M059J (cell line): ENCODE measurements at regions not wholly inside any gene's neighbourhood (a gene's known extent, or its start where the extent isn't known, plus 50 kb on each side); places are given as distances from the start of the nearest gene placed in this dataset.

Experiments
- DNase-seq: peaks from one replicate; pipeline ENCODE4 v3.0.0-alpha.2; 2012; ENCODE audit warnings: low read depth

DNA sequence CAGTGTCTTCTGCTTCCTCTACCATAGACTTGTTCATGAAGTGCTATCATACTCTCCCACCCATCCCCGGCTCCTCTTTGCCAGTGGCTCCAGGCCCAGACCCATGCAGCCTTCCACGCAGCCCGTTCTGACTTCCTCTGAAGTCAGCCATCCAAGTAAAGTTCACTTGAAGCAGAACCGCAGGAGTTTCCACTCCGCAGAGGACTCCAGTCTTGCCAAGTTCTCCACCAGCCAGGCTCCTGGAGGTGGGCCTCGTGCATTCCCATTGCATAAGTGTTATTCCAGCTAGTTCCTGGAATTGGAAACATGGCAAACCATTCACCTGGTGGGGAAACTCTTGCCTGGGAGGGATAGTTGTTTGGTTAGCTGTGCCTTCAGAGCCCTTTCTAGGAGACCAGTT lies 185.1 kb downstream of the PLPP3 start:
- no peak for DNase-seq

DNA sequence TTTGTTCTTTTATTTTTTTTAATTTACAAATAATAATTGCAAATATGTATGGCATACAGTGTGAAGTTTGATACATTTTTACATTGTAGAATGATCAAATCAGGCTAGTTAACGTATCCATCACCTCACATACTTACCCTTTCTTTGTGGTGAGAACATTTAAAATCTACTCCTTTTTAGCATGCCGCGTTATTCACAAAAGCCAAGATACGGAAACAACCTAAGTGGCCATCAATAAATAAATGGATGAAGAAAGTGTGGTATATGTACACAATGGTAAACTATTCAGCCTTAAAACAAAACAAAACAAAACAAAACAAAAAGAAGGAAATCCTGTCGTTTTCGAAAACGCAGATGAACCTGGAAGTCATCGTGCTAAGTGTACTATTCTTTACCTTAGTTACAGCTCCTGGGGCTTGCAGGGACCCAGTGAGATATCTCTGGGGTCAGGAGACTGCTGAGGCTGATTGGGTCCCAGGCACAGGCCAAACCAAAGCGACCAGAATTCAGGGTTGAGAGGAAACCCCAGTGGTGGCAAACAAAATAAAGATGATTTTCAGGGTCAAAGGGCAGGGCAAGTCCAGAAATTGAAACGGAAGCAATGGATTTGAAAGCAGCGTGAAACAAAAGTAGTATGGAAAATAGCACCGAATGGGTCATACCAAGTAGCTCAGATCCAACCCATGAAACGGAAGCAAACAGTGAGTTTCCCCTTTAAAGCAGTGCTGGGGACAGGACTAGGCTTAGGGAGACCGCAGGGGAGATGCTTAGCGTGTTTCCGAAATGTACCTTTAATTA lies 188.2 kb downstream of the PLPP3 start:
- no peak for DNase-seq

DNA sequence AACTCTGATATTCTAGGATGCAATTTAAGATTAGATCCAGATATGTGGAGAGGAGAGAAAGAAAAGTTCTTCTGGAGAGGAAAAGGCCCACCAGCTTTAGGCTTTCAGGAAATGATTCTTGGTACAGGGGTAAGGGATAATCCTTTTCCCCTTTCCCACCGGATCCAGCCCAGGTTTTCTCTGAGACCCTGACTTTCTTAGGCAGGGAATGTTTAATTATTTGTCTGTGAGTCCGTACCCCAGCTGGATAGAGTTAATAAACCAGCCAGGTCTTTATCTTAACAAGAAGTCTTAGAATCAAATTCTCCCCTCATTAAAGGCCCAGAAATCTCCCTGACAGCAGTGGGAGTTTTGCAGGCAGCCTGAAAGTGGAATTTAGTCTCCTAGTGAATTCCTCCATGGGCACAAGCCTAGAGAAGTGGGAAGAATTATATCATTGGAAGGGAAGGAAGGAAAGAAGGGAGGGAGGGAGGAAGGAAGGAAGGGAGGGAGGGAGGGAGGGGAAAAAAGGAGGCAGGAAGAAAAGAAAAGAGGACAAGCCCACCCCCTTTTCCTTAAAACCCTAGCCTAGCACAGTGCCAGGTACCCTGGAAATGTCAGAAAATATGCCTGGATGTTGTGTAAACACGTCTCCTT lies 189.0 kb downstream of the PLPP3 start:
- DNase-seq = no peak

DNA sequence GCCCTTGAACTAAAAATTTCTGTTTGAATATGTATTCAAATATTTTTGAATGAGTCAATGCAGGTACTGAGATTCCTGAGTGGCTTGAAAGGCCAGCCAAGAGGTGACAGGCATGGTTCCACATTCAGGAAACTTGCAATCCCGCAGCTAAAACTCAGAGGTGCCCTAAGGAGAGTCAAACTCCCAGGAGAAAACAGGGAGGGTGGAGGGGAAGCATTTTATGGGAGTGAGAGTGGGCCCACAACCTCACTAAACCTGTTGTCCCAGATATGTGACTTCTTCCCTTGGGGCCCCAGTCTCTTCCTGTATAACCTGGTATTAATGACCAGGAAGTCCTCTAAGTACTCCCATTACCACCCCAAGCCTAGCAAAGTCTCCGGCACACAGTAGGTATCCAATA lies 189.6 kb downstream of the PLPP3 start:
- no peak for DNase-seq

DNA sequence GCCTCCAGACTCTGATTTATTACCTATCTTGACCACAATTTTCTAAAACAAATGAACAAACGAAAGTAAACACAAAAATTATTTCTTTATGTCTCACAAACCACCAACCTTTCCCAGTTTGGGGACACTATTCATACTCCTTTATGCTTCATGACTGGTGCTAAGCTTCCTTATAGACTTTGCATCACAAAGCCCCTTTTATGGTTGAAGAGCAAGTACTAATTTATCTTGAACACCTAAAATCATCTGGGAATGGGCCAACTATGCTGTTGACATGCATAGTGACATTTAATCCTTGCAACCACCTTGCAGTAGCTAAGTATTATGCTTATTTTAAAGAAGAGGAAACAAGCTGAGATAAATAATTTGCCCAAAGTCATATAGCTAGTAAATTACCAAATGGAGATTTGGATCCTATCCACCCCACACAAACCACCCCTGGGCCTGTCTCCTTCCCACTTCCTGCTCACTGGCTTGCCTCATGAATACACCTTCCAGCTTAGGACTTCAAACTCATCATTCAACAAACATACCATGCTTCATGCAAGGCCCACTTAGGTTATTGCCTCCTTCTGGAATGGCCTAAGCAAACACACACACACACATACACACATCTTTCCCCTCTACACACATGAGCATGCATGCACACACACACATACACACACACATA lies 192.2 kb downstream of the PLPP3 start:
- DNase-seq = peak; percentile 67

DNA sequence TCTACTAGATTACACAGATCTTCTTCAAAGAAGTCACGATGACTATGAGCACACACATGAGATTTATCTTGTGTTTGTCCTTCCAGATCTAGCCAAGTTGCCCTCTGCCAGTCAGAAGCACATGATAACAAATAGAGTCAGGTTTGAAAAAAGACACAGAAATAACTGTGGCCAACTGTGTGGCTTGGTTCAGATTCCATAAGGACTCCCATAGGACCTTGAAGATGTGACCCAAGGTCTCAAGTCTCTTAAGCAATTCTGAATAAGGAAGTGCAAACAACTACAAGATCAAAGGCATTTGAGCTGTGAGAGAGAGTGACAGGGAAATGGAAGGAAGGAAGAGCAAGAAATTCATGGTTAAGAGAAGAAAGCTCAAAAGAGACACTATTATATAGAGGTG lies 194.0 kb downstream of the PLPP3 start:
- DNase-seq = no peak

DNA sequence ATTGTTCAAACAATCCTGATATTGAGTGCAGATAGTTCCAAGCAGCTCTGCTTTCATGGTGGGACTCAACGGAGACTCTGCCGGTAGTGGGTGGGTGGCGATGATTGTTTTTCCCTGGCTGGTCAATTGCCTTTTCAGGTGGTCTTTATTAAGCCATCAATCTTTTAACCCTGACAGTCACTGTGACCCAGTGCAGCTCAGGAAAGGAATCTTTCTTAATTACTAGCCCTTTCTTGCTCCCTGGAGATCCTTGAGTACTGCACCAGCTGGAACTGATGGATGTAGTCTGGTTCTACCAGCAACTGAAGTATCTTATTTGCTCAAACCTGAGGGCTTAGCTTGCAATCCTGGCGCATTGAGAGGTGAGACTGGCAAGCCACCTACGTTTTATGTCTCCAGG lies 196.4 kb downstream of the PLPP3 start:
- DNase-seq = no peak

DNA sequence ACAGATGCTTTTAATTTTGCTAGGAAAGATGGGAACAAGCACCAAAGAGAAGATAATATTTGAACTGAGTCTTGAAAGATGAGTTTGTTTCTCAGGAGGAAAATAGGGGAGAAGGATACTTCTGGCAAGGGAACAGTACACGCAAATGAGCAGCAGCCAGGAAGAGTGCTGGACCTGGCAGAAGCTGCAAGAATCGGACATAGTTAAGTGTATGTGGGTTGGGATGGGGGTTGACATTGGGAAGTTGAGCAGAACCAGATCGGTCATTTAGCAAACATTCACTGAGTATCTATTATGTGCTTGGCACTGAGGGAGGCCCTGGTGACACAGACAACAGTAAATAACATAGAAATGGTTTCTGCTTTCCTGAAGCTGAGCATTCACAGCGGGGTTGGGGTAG lies 198.8 kb downstream of the PLPP3 start:
- DNase-seq = no peak

DNA sequence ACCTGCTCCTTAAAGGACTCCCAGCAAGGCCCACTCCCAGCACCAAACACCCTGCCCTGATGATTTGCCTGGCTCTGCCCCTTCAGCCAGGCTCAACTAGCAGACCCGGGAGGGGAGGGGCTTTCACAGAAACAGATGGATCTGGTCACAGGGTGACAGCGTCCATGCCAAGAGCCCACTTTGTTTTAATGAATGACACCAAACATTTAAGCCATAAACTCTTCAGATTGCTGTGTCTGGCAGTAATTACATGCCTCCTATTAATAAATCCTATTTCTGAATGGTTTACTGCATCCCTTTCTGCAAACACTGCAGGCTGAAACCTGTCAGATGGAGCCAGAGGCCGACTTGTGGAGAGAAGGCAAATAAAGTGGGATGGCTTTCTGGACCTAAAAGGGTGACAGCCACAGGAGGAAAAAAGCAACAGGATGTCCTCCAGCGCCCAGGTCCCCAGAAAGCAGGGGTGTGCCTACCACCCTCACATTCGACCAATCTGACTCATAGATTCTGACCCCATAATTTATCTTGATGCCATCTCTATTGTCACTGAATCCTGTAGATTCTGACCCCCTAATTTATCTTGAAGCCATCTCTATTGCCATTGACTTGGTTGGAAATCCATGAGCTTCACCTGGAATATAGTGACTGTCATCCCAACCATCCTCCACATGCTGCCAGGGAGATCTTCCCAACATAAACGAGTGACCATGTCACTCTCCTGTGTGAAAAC lies 200.9 kb downstream of the PLPP3 start:
- no peak for DNase-seq

DNA sequence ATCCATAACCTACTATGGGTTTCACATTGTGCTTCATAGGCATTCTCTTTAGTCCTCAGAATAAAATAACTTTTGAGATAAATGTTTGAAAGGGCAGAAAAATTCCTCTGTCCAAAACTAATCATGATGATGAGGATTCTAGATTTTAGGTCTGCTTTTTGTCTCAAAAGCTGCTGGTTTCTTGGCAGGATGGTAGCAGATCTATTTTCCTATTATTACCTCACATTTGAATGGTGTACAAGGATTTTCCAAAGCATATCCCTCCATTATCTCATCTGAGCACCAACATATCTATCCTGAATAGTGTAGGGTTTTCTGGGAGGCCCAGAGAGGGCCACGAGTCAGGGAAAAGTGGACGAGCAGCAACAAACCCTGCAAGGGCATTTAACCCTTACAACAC lies 201.9 kb downstream of the PLPP3 start:
- DNase-seq = no peak

DNA sequence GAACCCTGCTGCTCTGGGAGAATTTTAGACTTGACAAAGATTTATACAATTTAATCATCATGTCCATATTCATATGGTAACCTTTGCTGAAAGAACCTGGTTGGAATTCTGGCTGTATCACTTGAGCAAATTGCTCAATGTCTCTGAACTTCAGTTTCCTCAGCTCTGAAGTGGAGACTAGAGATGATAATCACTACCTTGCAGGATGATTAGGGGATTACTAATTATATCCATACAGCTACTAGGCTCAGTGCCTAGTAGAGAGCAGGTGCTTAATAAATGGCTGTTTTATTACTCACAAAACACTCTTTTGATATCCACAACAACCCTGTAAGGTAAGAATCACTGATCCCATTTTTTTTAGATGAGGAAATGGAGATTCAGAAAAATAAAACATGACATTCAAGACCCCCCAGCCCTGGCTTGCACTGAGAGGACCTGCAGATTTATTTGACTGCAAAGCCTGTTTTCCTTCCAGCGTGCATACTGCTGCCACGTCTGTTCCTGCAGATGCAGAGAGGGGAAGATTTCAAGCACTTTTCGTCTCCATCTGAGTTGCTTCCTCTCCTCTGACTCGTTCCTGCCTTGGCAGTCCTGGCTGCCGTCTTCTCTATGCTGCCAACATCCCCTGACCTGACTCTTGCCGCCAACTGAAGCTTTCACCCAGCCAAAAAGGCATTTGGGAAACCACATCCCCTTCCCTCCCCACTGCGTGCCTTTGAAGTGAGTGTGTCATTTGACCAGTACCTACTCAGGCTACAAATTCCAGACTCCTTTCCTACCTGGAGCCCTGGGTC lies 203.0 kb downstream of the PLPP3 start:
- DNase-seq = peak; percentile 92

DNA sequence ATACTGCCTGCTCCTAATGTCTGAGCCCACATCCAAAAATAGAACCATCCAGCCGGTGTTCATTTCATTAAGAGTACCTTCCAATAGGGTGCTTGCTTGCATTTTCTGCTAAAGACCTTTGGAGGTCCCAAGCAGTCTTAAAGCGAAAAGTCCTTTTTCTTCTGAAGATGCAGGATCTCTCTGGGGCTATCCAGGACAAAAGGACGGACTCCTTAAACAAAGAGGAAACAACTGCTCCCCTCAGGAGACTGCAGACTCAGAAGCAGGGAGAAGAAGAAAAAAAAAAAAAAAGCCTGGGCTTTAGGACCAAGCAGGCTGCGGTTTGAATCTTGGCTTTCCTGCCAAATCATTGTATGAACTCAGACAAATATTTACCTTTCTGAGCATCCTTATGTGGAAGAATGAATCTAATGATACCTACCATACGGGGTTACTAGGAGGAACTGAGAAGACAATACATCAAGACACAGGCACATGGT lies 204.0 kb downstream of the PLPP3 start:
- DNase-seq = peak; percentile 75

DNA sequence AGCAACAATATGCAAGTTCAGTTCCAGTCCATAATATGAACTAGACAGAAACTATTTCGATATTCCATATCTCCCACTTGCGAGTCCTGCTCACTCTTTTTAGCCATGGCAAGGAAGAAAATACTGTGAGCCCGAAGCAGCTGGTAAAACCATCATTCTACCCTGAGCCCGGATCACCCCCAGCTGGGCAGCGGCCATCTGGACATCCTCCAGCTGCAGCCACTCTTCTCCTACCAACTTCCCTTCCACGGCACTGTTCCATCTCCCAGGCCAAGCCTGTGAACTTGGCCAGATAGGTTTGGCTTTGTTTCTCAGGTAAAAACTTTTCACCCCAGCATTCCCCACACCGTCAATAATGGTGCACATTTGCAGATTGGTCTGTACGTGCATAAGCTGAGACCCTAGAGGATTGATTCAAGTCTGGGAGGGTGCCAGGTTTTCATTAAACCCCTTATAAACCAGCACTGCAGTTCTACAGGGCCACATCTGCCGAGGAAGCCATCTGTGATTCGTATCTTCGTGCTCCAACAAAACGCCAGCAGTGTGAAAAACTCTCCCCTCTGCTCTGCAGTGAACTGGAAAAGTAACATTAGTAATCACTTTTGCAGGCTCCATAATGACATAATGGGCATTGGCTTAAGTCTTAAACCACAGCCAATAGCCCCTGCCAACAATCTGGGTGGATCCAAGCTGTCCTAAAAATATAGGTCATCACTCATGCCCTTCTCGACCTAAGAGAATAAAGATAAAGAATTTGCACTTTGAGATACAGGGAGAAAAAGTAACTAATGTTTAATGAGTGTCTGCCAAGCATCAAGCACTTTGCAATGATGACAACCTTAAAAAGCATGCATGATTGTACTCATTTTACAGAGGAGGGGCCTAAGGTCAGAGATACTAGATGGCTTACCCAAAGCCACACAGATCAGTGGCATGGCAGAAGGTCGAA lies 205.1 kb downstream of the PLPP3 start:
- DNase-seq = peak; percentile 75

DNA sequence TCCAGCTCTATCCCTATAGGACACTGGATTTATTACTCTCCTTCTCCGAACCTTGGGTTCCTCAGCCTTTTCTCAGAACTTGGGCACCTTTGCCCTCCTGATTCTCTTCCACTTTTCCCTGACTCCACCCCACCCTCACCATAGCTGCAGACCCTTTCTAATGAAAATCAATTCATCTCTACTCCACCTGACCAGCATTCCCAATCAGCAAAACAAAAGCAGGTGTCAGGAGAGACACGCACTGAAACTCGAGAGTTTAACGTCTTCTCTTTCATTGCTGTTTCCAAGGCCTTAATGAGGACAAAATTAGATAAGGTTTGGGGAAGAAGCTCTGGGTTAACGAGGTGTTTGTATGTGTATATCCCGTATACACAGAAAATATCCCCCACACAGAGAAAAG lies 208.8 kb downstream of the PLPP3 start:
- no peak for DNase-seq

DNA sequence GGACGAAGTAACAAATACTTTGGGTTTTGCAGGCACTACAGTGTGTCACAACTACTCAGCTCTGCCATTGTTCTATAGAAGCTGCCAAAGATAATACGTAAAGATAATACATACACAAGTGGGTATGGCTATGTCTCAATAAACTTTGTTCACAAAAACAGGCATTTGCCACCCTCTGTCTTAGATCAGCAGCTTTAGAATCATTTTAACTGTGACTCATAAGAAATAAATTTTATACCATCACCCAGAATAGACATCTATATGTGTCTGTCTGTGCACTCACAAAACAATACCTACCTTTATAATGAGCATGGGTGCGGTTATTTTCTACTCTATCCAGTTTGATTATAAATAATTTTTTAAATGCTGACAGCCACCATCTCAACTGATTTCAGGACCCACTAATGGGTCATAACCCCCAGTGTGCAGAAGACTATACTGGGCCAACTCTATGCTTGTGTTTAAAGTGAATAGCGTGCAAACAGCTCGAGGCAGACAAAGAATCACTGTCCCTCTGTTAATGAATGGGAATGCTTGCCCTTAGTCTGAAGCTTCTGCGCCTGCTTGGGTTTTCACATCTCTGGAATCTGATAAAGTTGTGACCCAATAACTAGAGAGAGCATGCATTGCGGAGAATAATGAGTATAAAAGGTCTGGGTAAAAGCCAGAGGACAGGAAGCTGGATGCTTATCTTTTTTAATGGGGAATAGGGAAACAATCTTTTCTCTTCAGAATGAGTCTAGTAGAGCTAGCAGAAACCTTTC lies 216.2 kb downstream of the PLPP3 start:
- no peak for DNase-seq

DNA sequence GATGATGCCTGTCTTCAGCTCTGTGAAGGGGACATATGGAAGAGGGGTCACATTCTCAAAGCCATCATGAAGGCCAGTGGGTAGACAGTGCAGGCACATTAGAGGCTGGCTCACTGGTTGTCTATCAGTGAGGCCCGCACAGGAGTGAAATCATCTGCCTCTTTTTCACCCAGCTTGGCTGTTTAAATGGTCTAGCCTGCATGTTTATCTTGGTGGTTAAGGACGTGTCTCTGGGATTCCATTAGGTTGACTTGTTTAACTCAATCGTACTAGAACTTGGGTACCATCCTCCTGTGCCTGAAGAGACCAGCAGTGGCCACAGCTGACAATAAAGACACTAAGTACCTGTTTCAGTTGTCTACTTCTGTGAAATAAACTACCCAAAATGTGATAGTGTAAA lies 219.3 kb downstream of the PLPP3 start:
- DNase-seq = peak; percentile 62

DNA sequence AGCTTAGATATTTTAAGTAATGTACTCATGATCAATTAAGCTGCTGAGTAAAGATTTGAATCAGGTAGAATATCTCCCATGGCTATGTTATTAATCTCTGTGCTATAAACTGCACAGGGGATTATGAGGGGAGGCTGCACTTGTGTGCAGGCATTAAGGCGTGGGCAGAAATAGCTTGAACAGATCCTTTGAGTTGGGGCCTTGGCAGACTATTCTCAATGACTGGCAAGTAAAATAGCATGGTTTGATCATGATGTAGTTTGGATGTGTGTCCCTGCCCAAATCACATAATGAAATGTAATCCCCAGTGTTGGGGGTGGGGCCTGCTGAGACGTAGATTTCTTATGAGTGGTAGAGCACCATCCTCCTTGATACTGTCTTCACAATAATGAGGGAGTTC lies 220.3 kb downstream of the PLPP3 start:
- no peak for DNase-seq

DNA sequence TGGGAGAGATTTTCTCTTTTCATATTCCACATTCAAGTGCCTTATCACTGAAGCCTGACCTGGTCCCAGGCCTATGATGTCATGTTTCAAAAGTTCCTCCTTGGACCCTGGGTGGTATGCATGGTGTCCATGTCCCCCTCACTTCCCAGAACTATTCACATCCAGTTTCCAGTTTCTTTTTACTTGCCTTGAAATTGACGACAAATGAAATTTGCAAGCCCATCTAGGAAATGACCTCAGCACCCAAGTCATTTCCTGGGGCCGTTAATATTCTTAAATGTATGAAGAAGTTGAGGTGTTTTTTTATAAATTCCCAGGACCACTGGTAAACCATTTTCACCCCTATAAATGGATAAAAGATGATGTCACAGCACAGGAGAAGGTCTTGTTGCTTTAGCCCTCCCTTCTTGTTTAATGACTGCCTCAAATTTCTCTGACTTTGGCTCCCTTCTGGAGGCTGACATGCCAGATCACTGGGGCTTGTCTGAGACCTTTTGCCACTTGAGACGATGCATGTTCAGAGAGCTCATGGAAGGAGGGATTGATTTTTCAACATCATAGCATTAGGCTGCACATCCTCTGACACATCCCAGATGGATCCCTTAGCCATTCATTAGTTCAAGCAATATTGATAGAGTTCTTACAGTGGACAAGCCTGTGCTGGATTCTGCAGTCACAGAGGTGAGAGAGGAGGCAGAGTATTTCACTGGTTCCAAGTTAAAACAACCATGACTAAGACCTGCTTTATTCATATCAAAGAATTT lies 221.3 kb downstream of the PLPP3 start:
- DNase-seq = no peak
